HepG2 (cell line): ENCODE measurements at regions not wholly inside any gene's neighbourhood (a gene's known extent, or its start where the extent isn't known, plus 50 kb on each side); places are given as distances from the start of the nearest gene placed in this dataset.

Experiments
- ATAC-seq: fragments of 200-7000 bp; cut with Tn5 transposase; 3 replicates; pipeline ENCODE4 v1.9.1; 2020; ENCODE audit warnings: mild to moderate bottlenecking, moderate library complexity
- BruUV-seq: library from RNA; stranded (reverse); fragments of 400-500 nt; replicated peaks from 2 replicates; lab custom pipeline; 2021; lab: Mats Ljungman, UMichigan
- CTCF ChIA-PET: fragments of 300-600 bp; formaldehyde crosslinking; extraction: SDS; loops from one replicate; lab custom pipeline; 2021; ENCODE audit warnings: low total read pairs, inconsistent platforms, low intra/inter-chr PET ratio; lab: Yijun Ruan, JAX
- POLR2A ChIA-PET: fragments of 350-600 bp; sonication (Branson Sonifier 250); formaldehyde crosslinking; loops from one replicate; lab custom pipeline; 2020; ENCODE audit warnings: antibody characterized with exemption, inconsistent platforms; lab: Yijun Ruan, JAX
- DNase-seq: peaks from one replicate; pipeline ENCODE4 v3.0.0-alpha.2; 2015; ENCODE audit warnings: low spot score
- FAIRE-seq: peaks from 3 replicates; lab custom pipeline; 2011; peaks lifted over from hg19 to GRCh38; lab: Jason Lieb, UNC
- H2AFZ ChIP-seq: one replicate; pipeline ENCODE4 v1.6.1; 2011; ENCODE audit warnings: low read length, inconsistent platforms
- H3K27ac ChIP-seq: fragments of 300-600 bp; 3 replicates; pipeline ENCODE4 v1.8.0; 2011; ENCODE audit warnings: mixed run types, mild to moderate bottlenecking, mixed read lengths, low read length, inconsistent platforms; ENCODE audit not compliant: insufficient read depth; ENCODE audit errors: extremely low read length
- H3K27me3 ChIP-seq, 2 experiments: fragments of 200-600 bp in 1 of 2; 2 replicates in 1 of 2; 3 replicates in 1 of 2; pipeline versions ENCODE4 v1.6.0 to v1.8.0; 2011; ENCODE audit warnings: low read length in 2 of 2, mild to moderate bottlenecking in 2 of 2, moderate library complexity in 2 of 2, inconsistent platforms in 1 of 2; ENCODE audit not compliant: insufficient read depth in 2 of 2, control insufficient read depth in 1 of 2
- H3K36me3 ChIP-seq, 2 experiments: fragments of 200-600 bp in 1 of 2; replicated peaks in 1 of 2; 2 replicates in 1 of 2; 3 replicates in 1 of 2; pipeline versions ENCODE4 v1.5.1 to v1.8.0; 2011; ENCODE audit warnings: low read length in 2 of 2, inconsistent platforms in 1 of 2; ENCODE audit not compliant: insufficient read depth in 2 of 2, control insufficient read depth in 1 of 2
- H3K4me1 ChIP-seq: 2 replicates; pipeline ENCODE4 v1.5.1; 2012; ENCODE audit warnings: low read length, inconsistent platforms; ENCODE audit not compliant: insufficient read depth
- H3K4me2 ChIP-seq: 2 replicates; pipeline ENCODE4 v1.6.0; 2011; ENCODE audit warnings: low read depth, low read length, inconsistent platforms
- H3K4me3 ChIP-seq, 3 experiments: fragments of 200-600 bp in 1 of 3; sonication (generic), shearing (Covaris generic) in 1 of 3; replicated peaks in 1 of 3; 2 replicates each; pipeline ENCODE4 v1.5.1; 2011 to 2016; ENCODE audit warnings: low read length in 3 of 3, inconsistent platforms in 2 of 3, low read depth in 2 of 3, mild to moderate bottlenecking in 2 of 3, control low read depth in 1 of 3, mixed read lengths in 1 of 3; ENCODE audit not compliant: insufficient read depth in 1 of 3
- H3K79me2 ChIP-seq: one replicate; pipeline ENCODE4 v1.6.1; 2011; ENCODE audit warnings: low read length, inconsistent platforms; ENCODE audit not compliant: insufficient read depth
- H3K9ac ChIP-seq: 2 replicates; pipeline ENCODE4 v1.6.0; 2011; ENCODE audit warnings: mild to moderate bottlenecking, low read depth, low read length, inconsistent platforms; ENCODE audit not compliant: insufficient read depth
- H3K9me3 ChIP-seq: 2 replicates; pipeline ENCODE4 v1.5.1; 2012; ENCODE audit warnings: mild to moderate bottlenecking, low read length
- H4K20me1 ChIP-seq: 2 replicates; pipeline ENCODE4 v1.6.0; 2011; ENCODE audit warnings: inconsistent platforms, mild to moderate bottlenecking, low read length, moderate library complexity; ENCODE audit not compliant: insufficient read depth
- ATF1 ChIP-seq: IDR thresholded peaks from 2 replicates; pipeline ENCODE4 v1.6.1; 2016; ENCODE audit warnings: mild to moderate bottlenecking, control low read depth
- EED ChIP-seq: sonication (generic); formaldehyde crosslinking; IDR thresholded peaks from 2 replicates; pipeline ENCODE4 v1.5.0; 2020; ENCODE audit warnings: mild to moderate bottlenecking, missing genetic modification reagents
- KLF9 ChIP-seq: IDR thresholded peaks from 2 replicates; pipeline ENCODE4 v1.6.1; 2016; ENCODE audit warnings: low read depth
- NBN ChIP-seq: fragments of 450-650 bp; conservative IDR thresholded peaks from 2 replicates; pipeline ENCODE4 v1.6.1; 2017
- NR1H2 ChIP-seq: sonication (generic); formaldehyde crosslinking; IDR thresholded peaks from 2 replicates; pipeline ENCODE4 v1.8.1; 2022; ENCODE audit warnings: low read depth, missing genetic modification reagents, borderline replicate concordance
- PHF8 ChIP-seq: sonication (generic); formaldehyde crosslinking; IDR thresholded peaks from 2 replicates; pipeline ENCODE4 v1.5.0; 2020; ENCODE audit warnings: missing genetic modification reagents
- POLR2A ChIP-seq, 2 experiments: IDR thresholded peaks; 2 replicates each; pipeline ENCODE4 v1.6.1; 2011; ENCODE audit warnings: low read depth in 2 of 2, low read length in 2 of 2, mild to moderate bottlenecking in 1 of 2, moderate library complexity in 1 of 2; ENCODE audit not compliant: insufficient read depth in 1 of 2
- TCF7 ChIP-seq: sonication (generic); IDR thresholded peaks from 2 replicates; pipeline ENCODE4 v1.6.1; 2016; ENCODE audit warnings: antibody characterized with exemption, low read depth
- TCF7L2 ChIP-seq: IDR thresholded peaks from 2 replicates; pipeline ENCODE4 v1.6.1; 2011; ENCODE audit warnings: mild to moderate bottlenecking, low read depth, low read length, moderate library complexity
- ZNF34 ChIP-seq: sonication (generic); formaldehyde crosslinking; IDR thresholded peaks from 2 replicates; pipeline ENCODE4 v1.4.0; 2020; ENCODE audit warnings: mild to moderate bottlenecking, missing genetic modification reagents, borderline replicate concordance
- ZNF687 ChIP-seq: sonication (generic); formaldehyde crosslinking; IDR thresholded peaks from 2 replicates; pipeline ENCODE4 v1.5.1; 2020; ENCODE audit warnings: mild to moderate bottlenecking, missing genetic modification reagents, moderate library complexity
- ZNF703 ChIP-seq: sonication (generic); formaldehyde crosslinking; IDR thresholded peaks from 2 replicates; pipeline ENCODE4 v1.5.1; 2020; ENCODE audit warnings: missing genetic modification reagents, mild to moderate bottlenecking, moderate library complexity, borderline replicate concordance
- ZNF788 ChIP-seq: sonication (generic); formaldehyde crosslinking; IDR thresholded peaks from 2 replicates; pipeline ENCODE4 v1.5.0; 2020; ENCODE audit warnings: mild to moderate bottlenecking, missing genetic modification reagents, borderline replicate concordance
- ZNF790 ChIP-seq: sonication (generic); formaldehyde crosslinking; IDR thresholded peaks from 2 replicates; pipeline ENCODE4 v1.8.0; 2022; ENCODE audit warnings: missing genetic modification reagents, mild to moderate bottlenecking, borderline replicate concordance
- WGBS: methylation state at CpG from one replicate; pipeline ENCODE4 v1.1.6; 2017; ENCODE audit warnings: low lambda C conversion rate; 5-methylcytosine and 5-hydroxymethylcytosine counted together
- in situ Hi-C: cut with HindIII; loops from 2 replicates; pipeline ENCODE4 v1.10.0; 2017; ENCODE audit warnings: low pct_unique_long_range_greater_than_20kb; ENCODE audit not compliant: extremely low pct_ligation_motif_present
- intact Hi-C: fragments of 100-400 bp; cut with micrococcal nuclease; formaldehyde crosslinking; loops from one replicate; pipeline ENCODE4 v1.10.0; 2022; ENCODE audit not compliant: unreplicated experiment
- TF ChIP-seq, protein P1 (sequence below): sonication (generic); formaldehyde crosslinking; IDR thresholded peaks from 2 replicates; pipeline ENCODE4 v1.4.0; 2020; ENCODE audit warnings: missing genetic modification reagents, mild to moderate bottlenecking, borderline replicate concordance
- TF ChIP-seq, protein P2 (sequence below): sonication (generic); formaldehyde crosslinking; IDR thresholded peaks from 2 replicates; pipeline ENCODE4 v1.4.0; 2020; ENCODE audit warnings: missing genetic modification reagents

DNA sequence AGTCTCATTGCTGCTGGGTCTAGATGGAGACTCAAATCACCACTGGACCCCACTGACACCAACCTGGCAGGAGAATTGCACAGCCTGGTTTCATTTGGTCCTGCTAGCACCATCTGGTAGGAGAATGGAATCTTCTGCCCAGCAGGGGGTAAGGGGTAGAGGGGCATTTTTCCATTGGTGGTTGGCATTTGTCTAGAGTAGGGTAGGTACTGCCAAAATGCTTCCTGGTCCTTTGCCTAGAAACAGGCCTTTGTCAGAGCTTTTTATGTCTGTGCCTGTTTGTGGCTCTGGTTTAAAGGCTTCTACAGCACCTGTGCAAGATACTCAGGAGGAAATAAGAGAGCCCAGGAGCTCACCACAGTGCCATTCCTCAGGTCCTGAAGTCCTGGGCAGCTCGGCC lies 121.3 kb downstream of the KCTD12 start:
- H2AFZ ChIP-seq: no peak overlapping the region
- ATAC-seq: no peak
- BruUV-seq: no TSS peak

DNA sequence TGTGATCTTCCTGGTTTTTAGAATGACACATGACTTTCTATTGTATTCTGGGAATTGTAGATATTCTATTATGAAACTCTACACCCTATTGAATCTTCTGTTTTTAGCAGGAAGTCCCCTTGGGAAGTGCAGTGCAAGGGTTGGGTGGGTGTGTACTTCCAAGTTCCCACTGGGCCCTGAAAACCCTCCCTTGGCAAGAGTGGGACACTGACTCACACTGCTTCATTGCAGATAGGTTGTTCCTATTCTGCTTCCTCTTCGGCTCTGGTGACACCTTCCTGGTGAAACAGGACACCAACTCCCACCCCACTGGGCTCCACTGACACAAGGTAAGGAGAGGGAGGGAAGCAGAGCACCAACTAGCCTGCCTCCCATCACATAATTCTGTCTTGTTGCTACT lies 121.8 kb downstream of the KCTD12 start:
- intact Hi-C loops (no loop called here), in situ Hi-C loops (no loop called here)
- FAIRE-seq: no peak
- no peaks in the 10 kb centered on the region for H4K20me1 ChIP-seq
- no peak overlapping the region for H3K9ac ChIP-seq
- H3K36me3 ChIP-seq: no peaks in the 10 kb centered on the region
- no TSS peak for BruUV-seq
- H3K4me3 ChIP-seq: no peak overlapping the region
- no peak overlapping the region for H3K27ac ChIP-seq
- CTCF ChIA-PET: no interaction called here
- POLR2A ChIA-PET: no interaction called here
- WGBS: 0% methylated on average over 1 of the region's 1 CpG
- H3K4me2 ChIP-seq: no peak overlapping the region
- no peak overlapping the region for H2AFZ ChIP-seq
- no peaks in the 10 kb centered on the region for H3K79me2 ChIP-seq
- ATAC-seq: no peak
- DNase-seq: no peak
- H3K9me3 ChIP-seq: no peaks in the 10 kb centered on the region
- no peaks in the 10 kb centered on the region for H3K27me3 ChIP-seq
- no peaks in the 10 kb centered on the region for H3K4me1 ChIP-seq
- TF ChIP-seq ATF1 (no peak), ZNF687 (CRISPR knock-in tag) (no peak), ZNF790 (CRISPR knock-in tag) (no peak), ZNF34 (CRISPR knock-in tag) (no peak), KLF9 (CRISPR knock-in tag) (no peak), ZNF703 (CRISPR knock-in tag) (no peak)
- TF ChIP-seq, protein P1, sequence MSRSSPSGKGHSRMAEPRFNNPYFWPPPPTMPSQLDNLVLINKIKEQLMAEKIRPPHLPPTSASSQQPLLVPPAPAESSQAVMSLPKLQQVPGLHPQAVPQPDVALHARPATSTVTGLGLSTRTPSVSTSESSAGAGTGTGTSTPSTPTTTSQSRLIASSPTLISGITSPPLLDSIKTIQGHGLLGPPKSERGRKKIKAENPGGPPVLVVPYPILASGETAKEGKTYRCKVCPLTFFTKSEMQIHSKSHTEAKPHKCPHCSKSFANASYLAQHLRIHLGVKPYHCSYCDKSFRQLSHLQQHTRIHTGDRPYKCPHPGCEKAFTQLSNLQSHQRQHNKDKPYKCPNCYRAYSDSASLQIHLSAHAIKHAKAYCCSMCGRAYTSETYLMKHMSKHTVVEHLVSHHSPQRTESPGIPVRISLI (CRISPR knock-in tag): no peak

More for the DNA sequence above, 121.3 kb downstream of the KCTD12 start:
- Histone ChIP-seq H3K9ac (no peak overlapping the region), H3K4me1 (no peaks in the 10 kb centered on the region), H3K27ac (no peak overlapping the region), H3K36me3 (no peaks in the 10 kb centered on the region), H3K79me2 (no peaks in the 10 kb centered on the region), H3K27me3 (no peaks in the 10 kb centered on the region), H3K9me3 (no peaks in the 10 kb centered on the region), H3K4me2 (no peak overlapping the region)
- 0% methylated on average over 1 of the region's 1 CpG for WGBS
- no peak for DNase-seq
- TF ChIP-seq POLR2A (IDR thresholded peaks at IDR 0.05; ENCODE audit: insufficient read depth in 1 of 2, low read depth in 2 of 2, low read length in 2 of 2) (no peak), NBN (no peak), ZNF703 (CRISPR knock-in tag) (no peak), PHF8 (no peak), EED (CRISPR knock-in tag) (no peak), TCF7 (no peak), NR1H2 (no peak), ZNF788 (no peak), TCF7L2 (no peak)
- TF ChIP-seq, protein P2, sequence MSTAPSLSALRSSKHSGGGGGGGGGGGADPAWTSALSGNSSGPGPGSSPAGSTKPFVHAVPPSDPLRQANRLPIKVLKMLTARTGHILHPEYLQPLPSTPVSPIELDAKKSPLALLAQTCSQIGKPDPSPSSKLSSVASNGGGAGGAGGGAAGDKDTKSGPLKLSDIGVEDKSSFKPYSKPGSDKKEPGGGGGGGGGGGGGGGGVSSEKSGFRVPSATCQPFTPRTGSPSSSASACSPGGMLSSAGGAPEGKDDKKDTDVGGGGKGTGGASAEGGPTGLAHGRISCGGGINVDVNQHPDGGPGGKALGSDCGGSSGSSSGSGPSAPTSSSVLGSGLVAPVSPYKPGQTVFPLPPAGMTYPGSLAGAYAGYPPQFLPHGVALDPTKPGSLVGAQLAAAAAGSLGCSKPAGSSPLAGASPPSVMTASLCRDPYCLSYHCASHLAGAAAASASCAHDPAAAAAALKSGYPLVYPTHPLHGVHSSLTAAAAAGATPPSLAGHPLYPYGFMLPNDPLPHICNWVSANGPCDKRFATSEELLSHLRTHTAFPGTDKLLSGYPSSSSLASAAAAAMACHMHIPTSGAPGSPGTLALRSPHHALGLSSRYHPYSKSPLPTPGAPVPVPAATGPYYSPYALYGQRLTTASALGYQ: no peak
- TF ChIP-seq, all 625 proteins: peak for 0
- intact Hi-C loops: no loop called here
- Histone ChIP-seq H4K20me1 (no peaks in the 10 kb centered on the region), H3K4me3 (no peak overlapping the region)
- no peak for FAIRE-seq
- in situ Hi-C loops: no loop called here
- ChIA-PET CTCF (no interaction called here), POLR2A (no interaction called here)
